PC-3 (cell line): ENCODE measurements at regions not wholly inside any gene's neighbourhood (a gene's known extent, or its start where the extent isn't known, plus 50 kb on each side); places are given as distances from the start of the nearest gene placed in this dataset.

Source experiments
- ATAC-seq: fragments of 200-7000 bp; cut with Tn5 transposase; 2 replicates; pipeline ENCODE4 v1.9.1; 2020; ENCODE audit warnings: mild to moderate bottlenecking, moderate library complexity
- BruUV-seq: library from RNA; stranded (reverse); fragments of 400-500 nt; replicated peaks from 2 replicates; lab custom pipeline; 2021; lab: Mats Ljungman, UMichigan
- CTCF ChIA-PET: fragments of 300-600 bp; sonication (Branson Sonifier 250); formaldehyde crosslinking; loops from one replicate; lab custom pipeline; 2022; ENCODE audit warnings: antibody characterized with exemption; lab: Charles Lee
- POLR2A ChIA-PET: fragments of 300-600 bp; sonication (Branson Sonifier 250); formaldehyde crosslinking; loops from one replicate; lab custom pipeline; 2022; ENCODE audit warnings: antibody characterized with exemption; ENCODE audit not compliant: unreplicated experiment; lab: Charles Lee
- DNase-seq: peaks from one replicate; pipeline ENCODE4 v3.0.0-alpha.2; 2015
- H2AFZ ChIP-seq: fragments of 300-600 bp; sonication (generic); 2 replicates; pipeline ENCODE4 v1.6.0; 2016; ENCODE audit warnings: antibody characterized with exemption, low read length
- H3F3A ChIP-seq: fragments of 300-600 bp; sonication (generic); one replicate; pipeline ENCODE4 v1.6.0; 2017; ENCODE audit warnings: antibody characterized with exemption, low read length, control low read depth, mild to moderate bottlenecking; ENCODE audit not compliant: unreplicated experiment
- H3K27ac ChIP-seq: fragments of 300-600 bp; sonication (generic); 2 replicates; pipeline ENCODE4 v1.5.1; 2016; ENCODE audit warnings: mild to moderate bottlenecking, low read length
- H3K27me3 ChIP-seq: fragments of 300-600 bp; sonication (generic); 2 replicates; pipeline ENCODE4 v1.6.1; 2016; ENCODE audit warnings: low read length, mixed read lengths
- H3K36me3 ChIP-seq: fragments of 300-600 bp; sonication (generic); 2 replicates; pipeline ENCODE4 v1.6.1; 2016; ENCODE audit warnings: low read depth, mixed run types, low read length, mixed read lengths
- H3K4me1 ChIP-seq: fragments of 300-600 bp; sonication (generic); 2 replicates; pipeline ENCODE4 v1.5.1; 2016; ENCODE audit warnings: low read length; ENCODE audit not compliant: insufficient read depth
- H3K4me2 ChIP-seq: fragments of 300-600 bp; sonication (generic); 2 replicates; pipeline ENCODE4 v1.6.0; 2016; ENCODE audit warnings: low read length
- H3K4me3 ChIP-seq: fragments of 300-600 bp; sonication (generic); 2 replicates; pipeline ENCODE4 v1.5.1; 2016; ENCODE audit warnings: mild to moderate bottlenecking, low read length, mixed read lengths
- H3K79me2 ChIP-seq: fragments of 300-600 bp; sonication (generic); 2 replicates; pipeline ENCODE4 v1.6.1; 2017; ENCODE audit warnings: low read length, mixed read lengths
- H3K9ac ChIP-seq: fragments of 300-600 bp; sonication (generic); 2 replicates; pipeline ENCODE4 v1.6.0; 2016; ENCODE audit warnings: mild to moderate bottlenecking, low read length
- H3K9me2 ChIP-seq: fragments of 300-600 bp; sonication (generic); replicated peaks from 2 replicates; pipeline ENCODE4 v1.6.1; 2016; ENCODE audit warnings: mixed run types, low read length, mixed read lengths
- H3K9me3 ChIP-seq: fragments of 300-600 bp; sonication (generic); 2 replicates; pipeline ENCODE4 v1.6.1; 2016; ENCODE audit warnings: low read length, mixed read lengths
- H4K20me1 ChIP-seq: fragments of 300-600 bp; sonication (generic); 2 replicates; pipeline ENCODE4 v1.6.1; 2016; ENCODE audit warnings: low read length, mixed read lengths
- CTCF ChIP-seq: fragments of 300-600 bp; sonication (generic); conservative IDR thresholded peaks from 2 replicates; pipeline ENCODE4 v1.5.1; 2017; ENCODE audit warnings: antibody characterized with exemption, low read depth, mild to moderate bottlenecking, low read length
- EZH2 ChIP-seq: fragments of 300-600 bp; sonication (generic); IDR thresholded peaks from one replicate; pipeline ENCODE4 v1.6.1; 2017; ENCODE audit warnings: antibody characterized with exemption, mild to moderate bottlenecking, low read length; ENCODE audit not compliant: unreplicated experiment
- EZH2phosphoT487 ChIP-seq: fragments of 300-600 bp; sonication (generic); IDR thresholded peaks from 2 replicates; pipeline ENCODE4 v1.6.1; 2018; ENCODE audit warnings: mild to moderate bottlenecking, antibody characterized with exemption, low read length, borderline replicate concordance
- intact Hi-C: fragments of 100-400 bp; cut with micrococcal nuclease; formaldehyde crosslinking; loops from 2 replicates; pipeline ENCODE4 v1.9.0; 2023

GRCh38 chr18:30622104-30622503 lies 420.4 kb downstream of the DSC3 start:
- no TSS peak for BruUV-seq

GRCh38 chr18:30618567-30618966 lies 424.0 kb downstream of the DSC3 start:
- Histone ChIP-seq H3K36me3 (no peaks in the 10 kb centered on the region), H3K27ac (no peak overlapping the region), H3K79me2 (no peaks in the 10 kb centered on the region), H3F3A (no peaks in the 10 kb centered on the region), H3K9me2 (no peaks in the 10 kb centered on the region), H3K27me3 (no peaks in the 10 kb centered on the region), H3K4me1 (peaks cover 10% of the 10 kb centered on the region), H2AFZ (no peak overlapping the region), H4K20me1 (no peaks in the 10 kb centered on the region), H3K4me3 (no peak overlapping the region), H3K9ac (no peak overlapping the region), H3K9me3 (no peaks in the 10 kb centered on the region), H3K4me2 (no peak overlapping the region)
- intact Hi-C loops: no loop called here
- ChIA-PET CTCF (interaction anchor here (0.7 kb wide), 1 partner anchor 359 kb away, joined by 3 read pairs; no protein-coding TSS in a partner anchor), POLR2A (interaction anchor here (0.6 kb wide), 1 partner anchor 142 kb away, joined by 6 read pairs; no protein-coding TSS in a partner anchor)
- TF ChIP-seq CTCF (no peak), EZH2phosphoT487 (no peak), EZH2 (no peak)
- ATAC-seq (no peak), DNase-seq (no peak)
- no TSS peak for BruUV-seq

More at GRCh38 chr18:30622104-30622503, 420.4 kb downstream of the DSC3 start:
- Histone ChIP-seq H4K20me1 (no peaks in the 10 kb centered on the region), H3K79me2 (no peaks in the 10 kb centered on the region), H2AFZ (no peak overlapping the region), H3K36me3 (no peaks in the 10 kb centered on the region), H3K9me2 (no peaks in the 10 kb centered on the region), H3K27me3 (no peaks in the 10 kb centered on the region), H3F3A (no peaks in the 10 kb centered on the region), H3K9me3 (no peaks in the 10 kb centered on the region), H3K4me1 (peaks cover 17% of the 10 kb centered on the region), H3K9ac (no peak overlapping the region), H3K27ac (no peak overlapping the region), H3K4me3 (no peak overlapping the region), H3K4me2 (no peak overlapping the region)
- ATAC-seq (no peak), DNase-seq (no peak)
- ChIA-PET CTCF (no interaction called here), POLR2A (no interaction called here)
- intact Hi-C loops: loop anchor here (5.0 to 10.0 kb wide), 2 partner anchors 35 to 167 kb away; no protein-coding TSS in a partner anchor
- TF ChIP-seq EZH2 (no peak), CTCF (no peak), EZH2phosphoT487 (no peak)

- CTCF ChIA-PET: no interaction called here
- no peak overlapping the region for H3K4me3 ChIP-seq
- TF ChIP-seq CTCF: no peak
- no peak for TF ChIP-seq EZH2phosphoT487
- no peak for TF ChIP-seq EZH2
- H3F3A ChIP-seq: no peaks in the 10 kb centered on the region
- BruUV-seq: no TSS peak
- intact Hi-C loops: no loop called here
- H3K4me2 ChIP-seq: no peak overlapping the region
- no peak overlapping the region for H3K27ac ChIP-seq
- H3K27me3 ChIP-seq: no peaks in the 10 kb centered on the region
- H3K4me1 ChIP-seq: no peaks in the 10 kb centered on the region
- no peak for ATAC-seq
- no peak overlapping the region for H2AFZ ChIP-seq
- H3K9me2 ChIP-seq: no peaks in the 10 kb centered on the region
- no peaks in the 10 kb centered on the region for H4K20me1 ChIP-seq
- H3K9ac ChIP-seq: no peak overlapping the region
- no peaks in the 10 kb centered on the region for H3K9me3 ChIP-seq
- no peak for DNase-seq
- no peaks in the 10 kb centered on the region for H3K79me2 ChIP-seq
- POLR2A ChIA-PET: no interaction called here
- no peaks in the 10 kb centered on the region for H3K36me3 ChIP-seq
These were observed 426.1 kb downstream of the DSC3 start for GRCh38 chr18:30616414-30616813.
